A549 (cell line): ENCODE measurements at regions not wholly inside any gene's neighbourhood (a gene's known extent, or its start where the extent isn't known, plus 50 kb on each side); places are given as distances from the start of the nearest gene placed in this dataset.

Experiments used
- TF ChIP-seq, protein P1 (sequence below): fragments of >200 bp; sonication (Bioruptor Twin); formaldehyde crosslinking; IDR thresholded peaks from 3 replicates; pipeline ENCODE4 v1.5.1; 2016
- TF ChIP-seq, protein P2 (sequence below): IDR thresholded peaks from 2 replicates; pipeline ENCODE4 v1.6.1; 2012
- TF ChIP-seq, protein P3 (sequence below): IDR thresholded peaks from 2 replicates; pipeline ENCODE4 v1.6.1; 2012; ENCODE audit warnings: low read depth, borderline replicate concordance

DNA sequence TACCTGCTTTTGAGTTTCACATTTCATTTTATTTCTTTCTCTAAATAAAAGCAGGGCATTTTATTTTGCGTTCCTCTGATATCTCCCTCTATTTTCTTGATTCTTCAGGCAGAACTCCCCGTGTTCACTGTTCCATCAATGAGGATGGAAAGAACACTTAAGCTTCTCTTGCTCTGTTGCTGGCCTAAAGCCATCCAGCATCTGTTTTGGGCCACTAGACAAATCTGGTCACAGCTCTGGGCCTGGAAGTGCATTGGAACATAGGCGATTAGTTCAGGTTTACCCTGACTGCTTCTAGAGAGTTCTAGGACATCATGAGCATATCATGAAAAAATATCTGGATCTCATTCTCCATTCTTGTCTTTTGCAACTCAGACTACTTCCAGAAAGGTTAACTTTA lies 611.2 kb downstream of the UTRN start:
- TF ChIP-seq, protein P1, sequence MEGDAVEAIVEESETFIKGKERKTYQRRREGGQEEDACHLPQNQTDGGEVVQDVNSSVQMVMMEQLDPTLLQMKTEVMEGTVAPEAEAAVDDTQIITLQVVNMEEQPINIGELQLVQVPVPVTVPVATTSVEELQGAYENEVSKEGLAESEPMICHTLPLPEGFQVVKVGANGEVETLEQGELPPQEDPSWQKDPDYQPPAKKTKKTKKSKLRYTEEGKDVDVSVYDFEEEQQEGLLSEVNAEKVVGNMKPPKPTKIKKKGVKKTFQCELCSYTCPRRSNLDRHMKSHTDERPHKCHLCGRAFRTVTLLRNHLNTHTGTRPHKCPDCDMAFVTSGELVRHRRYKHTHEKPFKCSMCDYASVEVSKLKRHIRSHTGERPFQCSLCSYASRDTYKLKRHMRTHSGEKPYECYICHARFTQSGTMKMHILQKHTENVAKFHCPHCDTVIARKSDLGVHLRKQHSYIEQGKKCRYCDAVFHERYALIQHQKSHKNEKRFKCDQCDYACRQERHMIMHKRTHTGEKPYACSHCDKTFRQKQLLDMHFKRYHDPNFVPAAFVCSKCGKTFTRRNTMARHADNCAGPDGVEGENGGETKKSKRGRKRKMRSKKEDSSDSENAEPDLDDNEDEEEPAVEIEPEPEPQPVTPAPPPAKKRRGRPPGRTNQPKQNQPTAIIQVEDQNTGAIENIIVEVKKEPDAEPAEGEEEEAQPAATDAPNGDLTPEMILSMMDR: no peak
- TF ChIP-seq, protein P2, sequence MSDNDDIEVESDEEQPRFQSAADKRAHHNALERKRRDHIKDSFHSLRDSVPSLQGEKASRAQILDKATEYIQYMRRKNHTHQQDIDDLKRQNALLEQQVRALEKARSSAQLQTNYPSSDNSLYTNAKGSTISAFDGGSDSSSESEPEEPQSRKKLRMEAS: no peak
- TF ChIP-seq, protein P3, sequence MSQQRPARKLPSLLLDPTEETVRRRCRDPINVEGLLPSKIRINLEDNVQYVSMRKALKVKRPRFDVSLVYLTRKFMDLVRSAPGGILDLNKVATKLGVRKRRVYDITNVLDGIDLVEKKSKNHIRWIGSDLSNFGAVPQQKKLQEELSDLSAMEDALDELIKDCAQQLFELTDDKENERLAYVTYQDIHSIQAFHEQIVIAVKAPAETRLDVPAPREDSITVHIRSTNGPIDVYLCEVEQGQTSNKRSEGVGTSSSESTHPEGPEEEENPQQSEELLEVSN: no peak
